ENCODE measurements at regions not wholly inside any gene's neighbourhood (a gene's known extent, or its start where the extent isn't known, plus 50 kb on each side); places are given as distances from the start of the nearest gene placed in this dataset.

GRCh38 chr10:62619413-62619738 lies 185.1 kb upstream of the ADO start:
- H3K4me3 Mint-ChIP-seq = no peak overlapping the region
- no peaks in the 10 kb centered on the region for H3K9me3 Mint-ChIP-seq
- no peaks in the 10 kb centered on the region for H3K36me3 Mint-ChIP-seq (ENCODE audit: low read depth)
- peaks cover 6% of the 10 kb centered on the region for H3K27me3 Mint-ChIP-seq (ENCODE audit: low read depth, poor library complexity)
- no peak for TF ChIP-seq CTCF (IDR thresholded peaks at IDR 0.05)
- no peak for DNase-seq
- H3K27ac Mint-ChIP-seq = no peak overlapping the region
- no peaks in the 10 kb centered on the region for H3K4me1 Mint-ChIP-seq

- Mint-ChIP-seq H3K27me3 (ENCODE audit: low read depth, poor library complexity) (peaks cover 6% of the 10 kb centered on the region), H3K4me3 (no peak overlapping the region), H3K36me3 (ENCODE audit: low read depth) (no peaks in the 10 kb centered on the region), H3K27ac (no peak overlapping the region), H3K4me1 (peaks cover 7% of the 10 kb centered on the region), H3K9me3 (no peaks in the 10 kb centered on the region)
- TF ChIP-seq CTCF (IDR thresholded peaks at IDR 0.05) = no peak
- DNase-seq = no peak
Observed at GRCh38 chr10:62620491-62620890, 184.0 kb upstream of the ADO start.

DNA sequence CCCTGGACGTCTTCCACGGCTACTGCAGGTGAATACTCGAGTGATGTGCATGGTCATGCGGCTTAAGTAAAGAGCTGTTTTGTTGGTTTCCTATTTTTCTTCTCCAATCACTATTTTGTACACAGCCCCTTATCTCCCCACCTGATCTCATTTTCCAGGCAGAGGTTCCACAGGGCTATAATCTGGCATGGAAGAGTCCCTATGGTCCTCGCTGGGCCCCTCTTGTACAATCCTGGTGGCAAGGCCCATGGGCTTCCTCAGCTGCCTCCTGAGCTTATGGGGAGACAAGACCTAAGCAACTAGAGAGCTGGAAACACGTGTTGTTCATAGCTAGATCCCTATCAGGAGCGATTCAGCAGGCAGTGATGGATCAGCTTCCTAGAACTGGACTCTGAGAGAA lies 181.3 kb upstream of the ADO start:
- no peaks in the 10 kb centered on the region for H3K27me3 Mint-ChIP-seq (ENCODE audit: low read depth, poor library complexity)
- TF ChIP-seq CTCF (IDR thresholded peaks at IDR 0.05) = no peak
- no peak for DNase-seq
- H3K9me3 Mint-ChIP-seq = no peaks in the 10 kb centered on the region
- H3K36me3 Mint-ChIP-seq (ENCODE audit: low read depth) = no peaks in the 10 kb centered on the region
- no peak overlapping the region for H3K4me3 Mint-ChIP-seq
- H3K27ac Mint-ChIP-seq = no peak overlapping the region
- H3K4me1 Mint-ChIP-seq = peaks cover 34% of the 10 kb centered on the region

DNA sequence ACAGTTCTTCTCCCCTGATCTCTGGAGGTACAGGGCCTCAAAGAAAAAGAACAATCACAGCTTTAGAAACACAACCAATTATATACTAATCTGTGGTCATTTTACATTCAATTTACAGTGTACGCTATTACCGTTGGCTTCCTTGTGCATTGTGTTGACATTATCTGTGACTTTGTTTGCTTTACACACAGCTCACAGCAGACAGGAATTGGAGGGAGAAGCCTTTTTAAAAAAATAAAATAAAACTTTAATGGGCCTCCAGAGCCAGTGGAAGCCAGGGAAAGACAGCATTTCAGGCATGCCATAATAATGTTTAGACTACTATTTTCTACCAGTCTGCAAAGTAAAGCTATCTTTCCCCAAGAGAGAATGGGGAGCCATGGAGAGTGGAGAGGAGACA lies 179.0 kb upstream of the ADO start:
- Mint-ChIP-seq H3K27me3 (ENCODE audit: low read depth, poor library complexity) (no peaks in the 10 kb centered on the region), H3K27ac (peak overlapping the region; percentile 24), H3K36me3 (ENCODE audit: low read depth) (no peaks in the 10 kb centered on the region), H3K9me3 (no peaks in the 10 kb centered on the region), H3K4me3 (no peak overlapping the region), H3K4me1 (peaks cover 35% of the 10 kb centered on the region)
- DNase-seq = no peak
- TF ChIP-seq CTCF (IDR thresholded peaks at IDR 0.05) = no peak

GRCh38 chr10:62626079-62626478 lies 178.4 kb upstream of the ADO start:
- no peaks in the 10 kb centered on the region for H3K27me3 Mint-ChIP-seq (ENCODE audit: low read depth, poor library complexity)
- TF ChIP-seq CTCF (IDR thresholded peaks at IDR 0.05) = no peak
- no peak for DNase-seq
- no peaks in the 10 kb centered on the region for H3K9me3 Mint-ChIP-seq
- no peaks in the 10 kb centered on the region for H3K36me3 Mint-ChIP-seq (ENCODE audit: low read depth)
- H3K4me3 Mint-ChIP-seq = no peak overlapping the region
- no peak overlapping the region for H3K27ac Mint-ChIP-seq
- peaks cover 35% of the 10 kb centered on the region for H3K4me1 Mint-ChIP-seq

- DNase-seq = no peak
- Mint-ChIP-seq H3K9me3 (no peaks in the 10 kb centered on the region), H3K27me3 (ENCODE audit: low read depth, poor library complexity) (no peaks in the 10 kb centered on the region), H3K27ac (no peak overlapping the region), H3K4me3 (no peak overlapping the region), H3K4me1 (peaks cover 35% of the 10 kb centered on the region), H3K36me3 (ENCODE audit: low read depth) (no peaks in the 10 kb centered on the region)
- TF ChIP-seq CTCF (IDR thresholded peaks at IDR 0.05) = no peak
Observed at GRCh38 chr10:62626817-62627216, 177.7 kb upstream of the ADO start.
